GM18909 (cell line): ENCODE measurements at regions not wholly inside any gene's neighbourhood (a gene's known extent, or its start where the extent isn't known, plus 50 kb on each side); places are given as distances from the start of the nearest gene placed in this dataset.

Experiments used
- ATAC-seq: cut with Tn5 transposase; IDR thresholded peaks from one replicate; pipeline ENCODE4 v1.9.1; 2021; ENCODE audit warnings: mild to moderate bottlenecking; ENCODE audit not compliant: unreplicated experiment, poor library complexity

GRCh38 chr4:32042486-32043247, 1322.5 kb downstream of the PCDH7 start:
- no peak for ATAC-seq

DNA sequence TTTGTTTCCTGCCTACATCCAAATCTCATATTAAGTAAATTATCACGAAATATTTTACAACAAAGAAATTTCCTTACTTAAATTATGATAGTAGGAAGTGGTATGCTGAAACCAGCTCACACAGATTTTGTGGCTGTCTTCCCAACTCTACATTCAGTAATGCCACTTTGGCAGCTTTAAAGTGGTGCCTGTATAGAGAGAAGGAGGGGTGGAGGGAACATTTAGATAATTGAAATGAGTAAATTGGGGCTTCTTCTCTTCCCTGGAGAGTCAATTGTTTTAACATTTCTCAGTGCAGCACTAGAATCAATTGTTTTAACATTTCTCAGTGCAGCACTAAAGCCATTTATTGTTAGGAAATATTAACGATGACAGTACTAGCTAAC, 1323.1 kb downstream of the PCDH7 start:
- no peak for ATAC-seq

DNA sequence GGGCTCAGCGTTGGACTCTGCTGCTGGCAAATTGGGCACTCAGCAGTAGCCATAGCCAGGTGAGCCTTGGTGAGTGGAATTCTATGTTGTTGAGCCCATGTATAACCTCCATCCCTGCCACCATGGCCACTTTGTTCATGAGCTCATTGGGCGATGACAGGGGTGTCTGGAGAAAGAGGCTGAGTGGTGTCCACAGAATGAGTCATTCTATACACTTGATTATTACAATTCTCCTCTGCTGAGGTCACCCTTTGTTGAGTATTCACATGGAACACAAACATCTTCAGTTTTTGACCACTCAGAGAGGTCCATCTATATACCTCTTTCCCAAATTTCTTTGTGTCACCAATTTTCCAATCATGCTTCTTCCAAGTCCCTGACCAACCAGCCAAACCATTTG, 1341.7 kb downstream of the PCDH7 start:
- no peak for ATAC-seq

GRCh38 chr4:32073542-32073941, 1353.4 kb downstream of the PCDH7 start:
- no peak for ATAC-seq

GRCh38 chr4:32087211-32087610, 1367.0 kb downstream of the PCDH7 start:
- no peak for ATAC-seq

GRCh38 chr4:32094987-32095386, 1374.8 kb downstream of the PCDH7 start:
- ATAC-seq: no peak

- no peak for ATAC-seq
These were observed 1382.7 kb downstream of the PCDH7 start for GRCh38 chr4:32102896-32103295.

GRCh38 chr4:32106767-32107166, 1386.6 kb downstream of the PCDH7 start:
- no peak for ATAC-seq

- ATAC-seq: no peak
These were observed 1392.7 kb downstream of the PCDH7 start for GRCh38 chr4:32112891-32113290.

DNA sequence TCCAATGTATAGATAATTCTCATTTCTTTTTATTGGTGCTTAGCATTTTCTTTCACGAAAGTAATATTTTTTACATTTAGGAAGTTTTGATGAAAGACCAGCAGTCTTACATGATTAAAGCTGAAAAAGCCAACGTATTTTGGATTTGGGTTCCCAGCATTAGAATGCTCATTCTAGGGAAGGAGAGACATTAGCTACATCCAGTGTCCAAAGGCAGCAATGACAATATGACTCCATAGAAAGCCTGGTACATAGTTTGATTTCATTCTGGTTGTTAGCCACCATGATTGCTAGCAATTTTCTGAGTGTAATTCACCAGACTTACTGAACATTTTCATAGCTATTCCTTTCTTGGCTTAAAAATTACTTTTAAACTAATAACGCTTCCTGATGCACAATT, 1397.5 kb downstream of the PCDH7 start:
- no peak for ATAC-seq

GRCh38 chr4:32119907-32120306, 1399.7 kb downstream of the PCDH7 start:
- no peak for ATAC-seq

- no peak for ATAC-seq
These were observed 1408.4 kb downstream of the PCDH7 start for GRCh38 chr4:32128549-32128948.

GRCh38 chr4:32129967-32130366, 1409.8 kb downstream of the PCDH7 start:
- ATAC-seq: no peak

DNA sequence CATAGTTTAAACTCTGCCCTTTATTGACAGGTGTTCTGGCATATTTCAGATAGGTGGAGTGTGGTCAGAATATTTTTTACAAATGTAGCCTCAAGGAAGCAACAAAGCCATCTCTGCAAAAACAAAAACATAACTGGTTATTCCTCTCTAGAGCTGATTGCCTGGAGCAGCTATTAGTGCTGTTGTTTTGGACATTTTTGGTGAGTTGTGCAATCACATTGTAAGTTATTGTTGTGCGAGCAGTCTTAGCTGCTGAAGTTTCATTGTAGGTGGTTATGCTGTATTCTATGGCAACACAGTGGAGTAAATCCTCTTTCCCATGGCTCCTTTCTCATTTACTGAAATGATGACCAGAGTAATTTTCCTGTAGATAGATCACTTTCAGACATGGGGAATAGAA, 1413.0 kb downstream of the PCDH7 start:
- ATAC-seq: no peak

DNA sequence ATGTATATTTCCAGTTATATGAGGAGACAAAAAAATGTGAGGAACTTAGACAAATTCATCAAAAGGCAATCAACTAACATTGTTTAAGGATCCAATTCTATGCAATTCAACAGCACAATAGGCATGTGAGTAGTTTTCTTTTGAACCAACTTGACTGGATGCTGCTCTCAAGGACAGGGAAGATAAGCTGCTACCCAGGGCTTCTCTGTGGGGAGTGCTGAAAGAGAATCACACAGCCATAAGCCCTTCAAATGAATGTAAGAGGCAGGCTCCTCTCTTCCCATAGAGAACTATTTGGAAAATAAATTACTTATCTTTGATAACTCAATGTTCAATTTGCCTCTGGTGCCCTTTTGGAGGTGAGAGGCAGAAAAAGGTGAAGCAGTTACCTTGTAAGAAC, 1413.6 kb downstream of the PCDH7 start:
- ATAC-seq: no peak

- no peak for ATAC-seq
These were observed 1415.5 kb downstream of the PCDH7 start for GRCh38 chr4:32135642-32136041.

GRCh38 chr4:32136081-32136787, 1416.1 kb downstream of the PCDH7 start:
- ATAC-seq: no peak

- no peak for ATAC-seq
These were observed 1420.5 kb downstream of the PCDH7 start for GRCh38 chr4:32140636-32141035.

- no peak for ATAC-seq
These were observed 1421.9 kb downstream of the PCDH7 start for GRCh38 chr4:32142075-32142474.

GRCh38 chr4:32145987-32146386, 1425.8 kb downstream of the PCDH7 start:
- no peak for ATAC-seq

GRCh38 chr4:32147446-32148085, 1427.4 kb downstream of the PCDH7 start:
- no peak for ATAC-seq
